Lower leg skin (tissue), 3 donors: ENCODE measurements at regions not wholly inside any gene's neighbourhood (a gene's known extent, or its start where the extent isn't known, plus 50 kb on each side); places are given as distances from the start of the nearest gene placed in this dataset.

Source experiments
- POLR2A ChIP-seq, 2 donors: fragments of 450-650 bp; IDR thresholded peaks; one replicate each; pipeline ENCODE4 v1.6.1; 2016 to 2017; ENCODE audit warnings: antibody characterized with exemption in 2 of 2, mild to moderate bottlenecking in 1 of 2, moderate library complexity in 1 of 2
- TF ChIP-seq, protein P1 (sequence below), 3 donors: fragments of 450-650 bp; IDR thresholded peaks; one replicate each; pipeline ENCODE4 v1.5.1; 2016; ENCODE audit warnings: antibody characterized with exemption in 3 of 3, mild to moderate bottlenecking in 3 of 3, moderate library complexity in 2 of 3

DNA sequence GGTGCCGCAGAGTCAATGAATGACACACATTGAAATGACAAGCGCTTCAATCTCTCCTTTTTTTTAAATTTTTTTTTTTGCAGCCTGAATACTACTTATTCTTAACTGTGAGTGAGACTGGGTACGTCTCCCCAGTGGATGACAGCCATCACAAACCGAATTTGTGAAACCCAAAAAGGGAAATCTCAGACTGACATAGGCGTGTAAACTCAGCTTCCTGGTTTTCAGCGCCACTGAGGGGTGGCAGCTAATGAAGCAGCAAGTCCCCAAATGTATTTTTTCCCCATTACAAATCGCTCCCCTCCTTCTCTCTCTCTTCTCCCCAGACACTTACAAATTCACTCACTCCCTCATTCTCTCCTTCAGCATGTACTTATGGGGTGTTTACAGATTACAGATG is 196.0 kb downstream of the MAF start:
- TF ChIP-seq, protein P1, sequence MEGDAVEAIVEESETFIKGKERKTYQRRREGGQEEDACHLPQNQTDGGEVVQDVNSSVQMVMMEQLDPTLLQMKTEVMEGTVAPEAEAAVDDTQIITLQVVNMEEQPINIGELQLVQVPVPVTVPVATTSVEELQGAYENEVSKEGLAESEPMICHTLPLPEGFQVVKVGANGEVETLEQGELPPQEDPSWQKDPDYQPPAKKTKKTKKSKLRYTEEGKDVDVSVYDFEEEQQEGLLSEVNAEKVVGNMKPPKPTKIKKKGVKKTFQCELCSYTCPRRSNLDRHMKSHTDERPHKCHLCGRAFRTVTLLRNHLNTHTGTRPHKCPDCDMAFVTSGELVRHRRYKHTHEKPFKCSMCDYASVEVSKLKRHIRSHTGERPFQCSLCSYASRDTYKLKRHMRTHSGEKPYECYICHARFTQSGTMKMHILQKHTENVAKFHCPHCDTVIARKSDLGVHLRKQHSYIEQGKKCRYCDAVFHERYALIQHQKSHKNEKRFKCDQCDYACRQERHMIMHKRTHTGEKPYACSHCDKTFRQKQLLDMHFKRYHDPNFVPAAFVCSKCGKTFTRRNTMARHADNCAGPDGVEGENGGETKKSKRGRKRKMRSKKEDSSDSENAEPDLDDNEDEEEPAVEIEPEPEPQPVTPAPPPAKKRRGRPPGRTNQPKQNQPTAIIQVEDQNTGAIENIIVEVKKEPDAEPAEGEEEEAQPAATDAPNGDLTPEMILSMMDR (IDR thresholded peaks at IDR 0.05) = no peak
- no peak for TF ChIP-seq POLR2A (IDR thresholded peaks at IDR 0.05)
